Limb (tissue), 2 donors: ENCODE measurements at regions not wholly inside any gene's neighbourhood (a gene's known extent, or its start where the extent isn't known, plus 50 kb on each side); places are given as distances from the start of the nearest gene placed in this dataset.
A peak's percentile ranks its signal among the peaks of the same experiment; 100 is the strongest.

Source experiments
- DNase-seq, 2 donors: peaks; one replicate each; pipeline ENCODE4 v3.0.0-alpha.2; 2016; ENCODE audit errors: extremely low spot score in 2 of 2

DNA sequence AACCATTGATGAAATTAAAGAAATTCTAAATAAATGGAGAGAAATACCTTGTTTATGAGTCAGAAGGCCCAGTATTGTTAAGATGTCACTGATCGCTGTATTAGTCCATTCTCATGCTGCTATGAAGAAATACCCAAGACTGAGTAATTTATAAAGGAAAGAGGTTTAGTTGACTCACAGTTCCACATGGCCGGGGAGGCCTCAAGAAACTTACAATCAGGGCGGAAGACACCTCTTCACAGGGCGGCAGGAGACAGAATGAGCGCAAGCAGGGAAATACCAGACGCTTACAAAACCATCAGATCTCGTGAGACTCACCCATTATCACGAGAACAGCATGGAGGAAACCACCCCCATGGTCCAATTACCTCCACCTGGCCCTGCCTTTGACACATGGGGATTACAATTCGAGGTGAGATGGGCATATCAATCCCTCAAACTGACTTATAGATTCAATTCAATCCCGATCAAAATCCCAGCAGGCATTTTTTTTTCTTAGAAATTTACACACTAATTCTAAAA, 157.2 kb downstream of the ENGASE start:
- no peak for DNase-seq

DNA sequence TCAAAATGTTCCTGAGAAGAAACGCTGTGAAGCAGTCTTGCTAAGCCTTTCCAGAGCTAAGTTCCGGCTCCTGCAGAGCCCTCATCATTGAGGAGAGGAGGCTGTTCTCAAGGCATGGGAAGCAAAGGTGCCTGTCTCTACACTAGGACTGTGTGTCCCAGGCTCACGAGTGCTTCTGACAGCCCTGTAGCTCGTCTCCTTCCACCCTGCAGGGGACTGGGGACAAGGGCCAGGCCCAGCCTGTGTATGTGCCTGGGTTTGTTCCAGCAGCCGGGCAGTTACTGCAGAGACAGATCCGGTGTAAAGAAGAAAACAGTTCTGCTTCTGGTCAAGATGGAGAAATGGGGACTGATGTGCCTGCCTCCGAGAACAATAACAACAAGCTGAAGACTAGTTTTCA, 156.0 kb downstream of the ENGASE start:
- DNase-seq, result no peak

DNA sequence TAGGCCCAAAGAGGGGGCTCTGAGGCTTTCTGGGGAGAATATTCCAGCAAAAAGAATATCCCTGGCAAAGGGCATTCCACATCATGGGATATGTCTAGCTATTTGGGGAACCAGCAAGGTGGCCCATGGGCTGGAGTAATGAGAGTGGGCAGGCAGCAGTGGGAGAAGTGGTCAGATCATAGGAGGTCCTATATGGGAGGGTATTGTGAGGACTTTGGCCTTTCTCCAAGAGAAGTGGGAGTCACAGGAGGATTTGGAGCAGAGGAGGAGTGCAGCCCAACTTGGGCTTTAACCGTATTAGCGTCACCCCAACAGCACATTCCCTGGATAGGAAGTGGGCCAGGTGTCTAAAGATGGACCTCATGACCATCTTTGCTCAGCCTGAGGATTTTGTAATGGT, 151.4 kb downstream of the ENGASE start:
- DNase-seq, result no peak

DNA sequence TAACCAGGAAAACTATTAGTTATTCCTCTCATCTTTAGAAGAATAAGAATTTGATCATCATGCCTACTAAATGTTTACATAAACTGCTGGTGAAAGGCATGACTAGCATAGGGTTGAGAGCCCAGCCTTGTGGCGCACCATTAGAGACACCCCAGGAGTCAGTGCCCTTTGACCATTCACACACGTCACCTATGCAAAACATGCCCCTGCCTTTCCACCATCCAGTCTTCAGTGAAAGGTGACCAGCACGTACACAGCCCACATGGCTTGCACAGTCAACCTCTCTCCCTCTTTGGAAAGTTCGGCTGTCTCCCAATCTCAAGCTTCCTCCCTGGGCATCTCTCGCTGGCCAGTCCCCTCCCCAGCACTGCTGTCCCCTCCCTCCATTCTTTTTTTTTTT, 150.3 kb downstream of the ENGASE start:
- DNase-seq, result no peak

DNA sequence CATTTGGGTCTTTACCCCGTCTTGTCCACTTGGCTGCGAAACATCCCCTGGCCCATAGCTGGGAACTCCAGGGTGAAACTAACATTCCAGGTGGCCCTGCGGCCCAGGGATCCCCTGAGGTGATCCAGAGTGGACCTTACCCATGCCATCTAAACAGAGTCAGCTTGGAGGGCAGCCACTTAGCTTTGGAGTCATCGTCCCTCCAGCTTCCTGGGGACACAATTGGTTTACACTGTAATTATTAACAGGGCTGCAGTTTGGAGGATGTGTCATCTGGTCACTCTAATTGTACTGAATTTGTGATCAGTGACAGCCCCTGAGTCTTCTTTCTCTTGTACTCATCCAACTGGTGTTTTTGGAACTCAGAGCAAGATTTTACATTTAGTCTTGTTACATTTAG, 149.9 kb downstream of the ENGASE start:
- no peak for DNase-seq

DNA sequence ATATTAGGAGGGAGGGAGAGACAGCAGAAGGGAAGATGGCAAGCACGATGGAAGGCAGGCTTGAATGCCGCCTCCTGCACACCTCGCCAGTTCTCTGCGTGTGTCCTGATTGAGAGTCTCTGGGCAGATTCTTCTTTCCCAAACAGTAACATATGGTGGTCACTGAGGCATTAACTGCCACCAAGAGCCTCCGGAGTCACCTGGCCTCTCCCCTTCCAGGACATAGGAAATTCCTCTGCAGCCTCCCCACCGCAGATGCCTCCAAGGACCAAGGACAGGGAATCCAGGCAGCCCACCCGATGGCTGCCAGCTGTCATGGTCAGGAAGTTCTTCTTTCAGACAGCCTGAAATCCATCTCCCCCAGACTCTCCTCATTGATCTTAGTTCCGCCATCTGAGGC, 149.3 kb downstream of the ENGASE start:
- DNase-seq, result no peak

DNA sequence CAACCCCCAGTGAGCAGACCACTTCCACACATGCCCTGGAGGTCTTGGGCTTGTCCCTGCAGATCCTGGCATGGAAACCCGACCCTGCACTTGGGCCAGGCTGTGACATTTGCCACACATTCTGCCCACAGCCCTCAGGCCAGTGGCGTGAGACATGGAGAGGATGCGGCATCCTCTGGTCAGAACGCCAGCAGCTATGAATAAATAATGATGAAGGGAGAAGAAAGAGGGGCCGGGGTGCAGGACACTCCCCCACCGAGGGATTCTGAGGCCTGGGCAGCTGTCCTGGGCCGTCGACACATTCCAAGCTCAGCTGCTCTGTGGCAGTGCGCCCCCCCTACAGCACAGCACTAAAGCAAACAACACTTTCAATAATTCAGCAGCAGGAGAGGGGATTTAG, 148.8 kb downstream of the ENGASE start:
- DNase-seq, result no peak

DNA sequence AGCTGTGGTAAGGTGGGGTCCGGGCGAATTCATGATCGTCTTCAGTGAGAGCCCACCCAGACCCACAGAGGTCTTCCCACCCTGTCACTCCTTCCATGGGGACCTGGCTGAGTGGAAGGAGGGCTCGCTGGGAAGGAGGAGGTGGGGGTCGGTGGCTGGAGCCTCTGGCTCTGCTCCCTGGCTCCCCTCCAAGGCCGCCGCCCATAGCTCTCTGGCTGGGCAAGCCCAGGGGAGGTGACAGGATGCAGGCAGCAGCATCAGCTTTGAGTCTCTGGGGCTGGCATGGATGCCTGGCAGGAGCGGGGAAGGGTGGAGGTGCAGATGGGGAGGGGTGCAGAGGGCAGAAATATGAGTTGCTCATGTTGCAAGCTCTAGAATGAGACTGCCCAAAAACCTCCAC, 147.0 kb downstream of the ENGASE start:
- DNase-seq, result no peak

DNA sequence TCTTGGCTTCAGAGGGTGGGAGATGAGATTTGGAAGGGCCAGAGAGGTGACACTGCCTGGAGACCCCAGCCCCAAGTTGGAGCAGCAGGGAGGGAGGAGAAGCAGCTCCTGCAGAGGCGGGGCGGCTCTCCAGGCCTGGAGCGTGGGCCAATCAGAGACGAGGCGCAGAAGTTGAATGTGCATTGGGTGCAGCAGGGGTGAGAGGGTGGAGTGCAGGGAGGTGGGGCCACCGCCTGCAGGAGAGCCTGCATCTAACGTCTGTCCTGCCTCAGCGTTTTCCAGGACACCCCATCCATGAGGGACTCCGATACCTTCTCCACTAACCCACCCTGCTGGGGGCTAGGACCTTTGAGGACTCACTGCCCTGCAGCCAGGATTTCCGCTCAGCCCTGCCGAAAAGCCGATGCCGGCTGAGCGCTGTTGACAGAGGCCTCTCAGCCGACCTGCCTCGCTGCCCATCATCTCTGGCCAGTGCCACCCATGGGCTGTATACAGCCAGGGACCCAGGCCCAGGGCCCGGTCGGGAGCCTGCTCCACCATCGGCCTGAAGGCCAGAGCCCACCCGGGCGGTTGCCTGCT, 146.2 kb downstream of the ENGASE start:
- DNase-seq, result peak in 1 of 2 donors; percentile 51

DNA sequence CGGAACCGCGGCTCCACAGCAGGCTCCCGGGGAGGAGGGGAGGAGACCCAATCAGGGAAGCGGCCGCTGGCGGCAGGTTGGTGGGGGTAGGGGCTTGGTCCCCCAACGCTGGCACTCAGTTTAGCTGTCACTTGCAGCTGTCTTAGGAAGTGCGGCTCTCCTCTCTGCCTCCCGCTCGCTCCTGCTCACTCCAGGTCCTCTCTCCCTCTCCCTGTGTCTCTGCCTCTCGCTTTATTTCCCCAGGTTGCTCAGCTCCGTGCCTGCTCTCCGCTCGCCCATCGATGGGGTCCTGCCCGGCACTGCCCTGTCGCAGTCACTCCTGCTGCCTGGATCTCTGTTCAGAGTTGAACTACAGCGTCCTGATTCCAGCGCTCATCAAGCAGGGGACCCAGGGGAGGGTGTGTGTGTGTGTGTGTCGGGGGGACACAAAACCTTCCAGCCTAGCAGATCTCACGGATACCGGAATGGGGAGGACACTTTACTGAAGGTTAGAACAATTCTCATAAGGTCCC, 145.6 kb downstream of the ENGASE start:
- DNase-seq, result no peak

DNA sequence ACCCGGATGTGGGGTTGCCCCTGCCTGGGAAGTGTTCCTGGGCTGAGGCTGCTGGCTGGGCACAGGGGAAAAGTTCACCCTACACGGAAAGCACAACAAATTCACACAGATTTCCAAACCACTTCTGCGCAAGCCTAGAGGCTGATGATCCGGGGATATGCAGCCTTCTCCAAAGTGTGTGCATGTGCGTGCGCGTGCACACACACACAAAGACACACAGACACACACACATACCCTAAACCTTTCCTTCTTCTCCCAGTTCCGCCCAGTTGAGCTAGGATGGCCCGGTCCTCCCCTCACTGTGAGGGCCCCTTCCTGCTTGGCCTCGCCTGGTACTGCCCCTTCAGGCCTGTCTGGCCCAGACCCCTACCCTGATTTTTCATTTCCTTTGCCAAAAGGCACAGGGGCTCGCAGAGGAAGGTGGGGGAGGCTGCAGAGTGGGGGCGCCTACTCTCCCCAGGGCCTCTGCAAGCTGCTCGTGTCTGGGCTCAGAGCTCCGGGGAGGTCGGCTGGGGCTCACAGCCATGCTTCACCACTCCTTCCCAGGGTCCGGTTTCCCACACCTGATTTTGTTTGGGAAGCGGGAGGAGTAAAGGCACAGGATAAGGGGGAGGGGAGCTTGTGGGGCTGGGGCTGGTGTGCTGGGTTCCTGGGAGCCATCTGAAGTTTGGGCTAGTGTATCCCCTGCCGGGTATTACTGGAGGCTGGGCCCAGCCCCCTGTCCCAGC, 144.7 kb downstream of the ENGASE start:
- DNase-seq, result no peak

DNA sequence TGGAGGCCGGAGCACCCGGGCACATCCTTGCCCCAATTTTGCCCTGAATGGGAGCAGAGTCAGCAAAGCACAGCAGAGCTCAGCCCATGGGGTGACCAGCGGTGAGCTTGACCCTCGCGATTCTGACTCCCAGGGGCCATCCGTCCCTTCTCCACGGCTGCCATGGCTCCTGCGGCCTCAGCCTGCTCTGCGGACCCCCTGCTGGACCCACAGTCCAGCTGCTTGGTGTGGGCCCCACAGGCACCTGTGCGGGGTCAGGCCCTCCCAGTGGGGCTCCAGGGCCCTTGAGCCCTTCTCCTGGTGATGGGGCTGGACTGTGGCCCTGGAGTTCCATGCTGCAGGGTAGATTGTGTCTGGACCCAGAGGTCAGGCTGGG, 144.2 kb downstream of the ENGASE start:
- no peak for DNase-seq

DNA sequence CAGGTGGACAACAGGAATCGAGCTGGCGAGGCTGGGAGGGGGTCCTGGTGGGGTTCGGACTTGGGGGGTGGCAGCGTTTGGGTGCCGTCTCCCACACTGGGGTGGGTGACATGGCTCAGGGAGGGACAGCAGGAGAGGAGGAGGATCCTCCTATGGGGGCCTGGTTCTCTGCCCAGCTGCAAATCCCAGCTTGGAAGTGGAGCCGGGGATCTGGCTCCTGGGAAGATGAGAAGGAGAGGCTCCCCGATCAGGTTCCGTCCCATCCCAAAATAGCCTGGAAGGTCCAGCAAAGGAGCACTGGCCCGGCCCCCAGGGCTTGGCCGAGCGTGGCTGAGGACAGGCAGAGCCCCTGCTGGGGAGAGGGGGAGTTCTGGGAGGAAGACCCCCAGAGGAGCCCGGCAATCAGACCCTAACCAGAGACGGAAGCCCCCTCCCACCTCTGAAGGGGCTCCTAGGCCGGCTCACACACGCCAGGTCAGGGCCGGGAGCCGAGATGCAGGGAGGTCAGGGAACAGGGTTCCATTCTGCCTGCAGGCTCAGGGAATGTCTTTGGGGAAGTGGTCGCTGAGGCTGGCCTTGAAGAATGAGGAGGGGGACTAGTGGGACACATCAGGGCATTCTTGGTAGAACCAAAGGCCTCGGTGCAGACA, 143.7 kb downstream of the ENGASE start:
- no peak for DNase-seq

DNA sequence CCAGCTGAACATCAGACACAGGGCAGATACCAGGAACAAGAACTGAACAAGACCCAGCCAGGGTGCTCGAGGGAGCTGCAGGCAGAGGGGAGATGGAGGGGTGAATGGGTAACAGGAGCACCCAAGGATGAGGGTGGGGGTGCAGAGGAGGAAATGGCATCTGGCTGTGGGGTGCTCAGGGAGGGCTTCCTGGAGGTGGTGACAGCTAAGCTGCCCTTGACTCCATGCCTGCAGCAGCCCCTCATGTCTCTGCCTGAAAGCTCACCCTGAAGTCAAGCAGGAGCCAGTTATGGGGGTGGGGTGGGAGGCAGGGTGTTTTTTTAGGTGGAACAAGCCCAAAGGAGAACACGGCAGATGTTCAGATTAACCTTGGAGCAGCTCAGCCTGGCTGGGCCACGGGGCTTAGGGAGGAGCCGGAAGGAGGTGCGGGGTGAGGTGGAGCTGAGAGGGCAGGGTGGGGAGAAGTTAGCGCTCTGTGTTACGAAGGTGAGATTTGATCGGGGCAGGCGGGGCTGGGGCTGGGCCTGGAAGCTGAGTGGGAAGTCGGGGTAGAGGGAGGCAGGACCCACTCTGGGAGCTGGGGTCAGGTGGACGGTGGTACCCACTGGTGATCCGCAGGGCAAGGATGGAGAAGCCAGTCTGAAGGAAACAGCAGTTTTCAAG, 143.0 kb downstream of the ENGASE start:
- no peak for DNase-seq

DNA sequence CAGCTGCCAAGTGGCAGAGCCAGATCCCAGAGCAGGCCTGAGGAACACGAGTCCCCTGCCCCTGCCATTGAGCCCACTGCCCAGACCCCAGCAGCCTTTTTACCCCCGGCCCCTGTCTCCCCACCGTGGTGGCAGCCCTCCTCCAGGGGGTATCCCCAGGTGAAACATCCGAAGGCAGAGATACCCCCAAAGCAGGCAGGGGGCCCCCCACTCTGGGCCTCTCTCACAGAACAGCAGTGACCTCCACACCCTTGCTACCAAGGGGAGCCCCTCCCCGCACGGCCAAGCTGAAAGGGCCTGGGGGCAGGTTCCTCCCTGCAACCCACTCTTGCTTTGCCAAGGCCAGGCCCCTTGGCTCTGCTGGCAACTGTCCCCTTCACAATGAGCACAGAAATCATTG, 142.2 kb downstream of the ENGASE start:
- DNase-seq, result no peak

DNA sequence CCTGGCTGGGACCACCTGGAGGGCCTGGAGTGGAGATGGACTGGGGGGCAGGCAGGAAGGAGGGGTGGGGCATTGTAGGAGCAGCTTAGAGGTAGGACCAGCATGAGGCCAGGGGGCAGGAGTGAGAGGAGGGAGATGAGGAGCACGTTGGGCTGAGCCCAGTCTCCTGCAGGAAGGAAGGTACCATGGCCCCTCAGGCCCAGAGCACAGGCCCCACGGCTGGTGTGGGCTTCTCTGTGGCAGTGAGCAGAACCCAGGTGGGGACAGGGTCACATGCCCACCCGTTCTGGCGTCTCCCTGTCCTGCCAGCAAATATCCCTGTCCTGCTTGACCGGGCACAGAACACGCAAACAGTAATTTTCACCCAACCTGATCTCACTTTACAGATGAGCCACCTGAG, 141.8 kb downstream of the ENGASE start:
- DNase-seq, result no peak

DNA sequence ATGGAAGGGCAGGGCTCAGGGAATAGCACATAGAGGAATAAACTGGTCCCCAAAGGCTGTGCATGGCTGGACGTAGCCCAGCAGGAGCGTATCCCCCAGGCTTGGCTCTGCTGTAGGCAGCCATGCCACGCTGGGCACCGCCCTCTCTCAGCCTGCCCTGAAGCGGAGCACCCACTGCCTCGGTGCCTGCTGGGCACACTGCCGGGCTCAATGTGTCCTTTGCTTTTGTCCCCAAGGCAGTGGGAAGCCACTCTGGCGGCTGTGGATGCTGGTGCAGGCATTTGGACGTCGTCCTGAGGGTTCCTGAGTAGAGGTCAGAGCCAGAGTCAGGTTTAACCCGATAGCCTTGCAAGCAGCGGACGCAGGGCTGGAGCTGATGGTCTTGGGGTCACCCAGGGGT, 141.0 kb downstream of the ENGASE start:
- no peak for DNase-seq

DNA sequence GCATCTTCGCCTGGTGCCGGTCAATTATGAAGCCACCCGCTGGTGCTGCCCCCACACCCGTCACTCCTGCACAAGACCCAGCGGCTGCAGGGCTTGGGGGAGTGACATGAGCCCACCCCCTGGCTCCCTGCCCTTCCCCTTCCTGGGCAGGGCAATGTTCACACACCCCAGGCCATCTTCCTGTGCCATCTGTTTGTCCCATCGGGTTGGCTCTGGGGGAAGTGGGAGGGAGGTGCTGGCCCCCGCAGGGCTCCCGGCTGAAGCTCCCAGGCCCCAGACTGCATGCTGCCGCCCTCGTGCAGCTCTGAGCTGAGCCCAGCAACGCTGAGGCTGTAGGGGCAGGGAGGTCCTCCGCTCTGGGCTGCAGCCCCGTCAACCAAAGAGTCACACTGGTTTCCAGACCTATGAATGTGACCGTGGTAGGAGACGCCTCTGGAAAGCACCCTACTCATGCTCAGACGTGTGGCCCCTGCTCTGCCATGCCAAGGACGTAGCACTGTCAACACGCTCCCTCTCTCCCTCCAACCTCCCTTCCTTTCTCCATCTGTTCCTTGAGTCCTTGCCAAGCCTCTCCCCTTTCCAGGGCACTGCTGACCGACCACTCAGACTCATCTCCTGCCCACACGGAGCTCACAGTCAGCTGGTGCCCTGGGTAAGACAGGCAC, 140.4 kb downstream of the ENGASE start:
- no peak for DNase-seq

DNA sequence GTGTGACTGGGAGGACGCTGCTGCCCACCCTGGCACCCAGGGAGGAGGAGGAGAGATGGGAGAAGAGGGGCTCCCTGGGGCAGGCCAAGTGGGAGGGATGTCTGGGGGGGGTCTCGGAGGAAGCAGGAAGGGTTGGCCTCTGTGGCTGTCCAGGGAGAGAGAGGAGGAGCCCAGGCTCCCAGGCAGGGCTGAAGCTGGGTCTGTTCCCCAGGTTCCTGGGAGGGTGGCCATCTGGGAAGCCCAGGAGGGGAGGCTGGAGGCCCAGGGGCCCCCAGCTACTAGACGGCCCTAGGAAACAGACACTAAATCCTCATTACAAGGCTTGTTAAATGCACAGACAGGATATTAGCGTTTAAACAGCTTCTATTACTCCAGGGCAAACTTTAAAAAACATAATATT, 139.8 kb downstream of the ENGASE start:
- no peak for DNase-seq

DNA sequence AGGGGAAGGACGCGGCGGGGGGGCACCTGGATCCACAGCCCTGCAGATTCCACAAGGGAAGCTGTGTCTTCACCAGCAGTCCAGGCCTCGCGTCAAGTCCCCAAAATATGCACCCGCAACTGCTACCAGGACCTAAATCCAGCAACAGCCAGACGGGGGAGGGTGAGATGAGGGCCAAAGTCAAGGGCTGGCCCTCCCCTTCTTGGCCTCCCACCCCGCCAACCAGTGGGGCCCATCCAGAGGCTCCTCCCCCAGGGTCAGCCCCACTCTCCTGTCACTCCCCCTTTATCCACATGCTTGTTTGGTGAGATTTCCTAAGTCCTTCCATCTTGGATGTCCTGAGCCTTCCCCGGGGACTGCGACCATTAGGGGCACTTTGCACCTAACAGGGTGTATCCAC, 138.7 kb downstream of the ENGASE start:
- DNase-seq, result no peak
